HEK293T (cell line): ENCODE measurements at regions not wholly inside any gene's neighbourhood (a gene's known extent, or its start where the extent isn't known, plus 50 kb on each side); places are given as distances from the start of the nearest gene placed in this dataset.

ENCODE experiments used
- CTCF ChIA-PET: fragments of 350-600 bp; formaldehyde crosslinking; extraction: SDS; loops from one replicate; lab custom pipeline; 2021; ENCODE audit warnings: antibody characterized with exemption, inconsistent platforms; lab: Yijun Ruan, JAX
- POLR2A ChIA-PET: fragments of 350-600 bp; formaldehyde crosslinking; extraction: SDS; loops from one replicate; lab custom pipeline; 2020; ENCODE audit warnings: antibody characterized with exemption, inconsistent platforms; lab: Yijun Ruan, JAX
- DNase-seq: peaks from one replicate; pipeline ENCODE4 v3.0.0; 2012; ENCODE audit warnings: mixed read lengths; ENCODE audit errors: extremely low spot score
- ARNT ChIP-seq: fragments of 450-650 bp; IDR thresholded peaks from 2 replicates; pipeline ENCODE4 v1.6.1; 2017; ENCODE audit warnings: mild to moderate bottlenecking
- BHLHE40 ChIP-seq: fragments of 450-650 bp; IDR thresholded peaks from 2 replicates; pipeline ENCODE4 v1.6.1; 2016; ENCODE audit warnings: mild to moderate bottlenecking, moderate library complexity, borderline replicate concordance
- CTBP1 ChIP-seq: fragments of 450-650 bp; IDR thresholded peaks from 2 replicates; pipeline ENCODE4 v1.6.1; 2016; ENCODE audit warnings: borderline replicate concordance
- ELF4 ChIP-seq: fragments of 450-650 bp; IDR thresholded peaks from 2 replicates; pipeline ENCODE4 v1.6.1; 2017; ENCODE audit warnings: antibody characterized with exemption
- FOXA1 ChIP-seq: fragments of 450-650 bp; IDR thresholded peaks from 2 replicates; pipeline ENCODE4 v1.6.1; 2016; ENCODE audit warnings: mild to moderate bottlenecking
- FOXK2 ChIP-seq: fragments of 450-650 bp; IDR thresholded peaks from 2 replicates; pipeline ENCODE4 v1.6.1; 2016; ENCODE audit warnings: mild to moderate bottlenecking
- FOXM1 ChIP-seq: fragments of 450-650 bp; IDR thresholded peaks from 2 replicates; pipeline ENCODE4 v1.6.1; 2017; ENCODE audit warnings: mild to moderate bottlenecking, borderline replicate concordance
- HDGF ChIP-seq: fragments of 450-650 bp; IDR thresholded peaks from 2 replicates; pipeline ENCODE4 v1.6.1; 2017; ENCODE audit warnings: antibody characterized with exemption, borderline replicate concordance
- L3MBTL2 ChIP-seq: fragments of 450-650 bp; conservative IDR thresholded peaks from 2 replicates; pipeline ENCODE4 v1.6.1; 2016; ENCODE audit warnings: mild to moderate bottlenecking
- LEF1 ChIP-seq: fragments of 450-650 bp; IDR thresholded peaks from 2 replicates; pipeline ENCODE4 v1.6.1; 2017; ENCODE audit warnings: mild to moderate bottlenecking, borderline replicate concordance
- NFRKB ChIP-seq: fragments of 450-650 bp; IDR thresholded peaks from 2 replicates; pipeline ENCODE4 v1.6.1; 2016; ENCODE audit warnings: mild to moderate bottlenecking, moderate library complexity
- SP1 ChIP-seq: fragments of 450-650 bp; IDR thresholded peaks from 2 replicates; pipeline ENCODE4 v1.6.1; 2017
- SUZ12 ChIP-seq: fragments of 450-650 bp; IDR thresholded peaks from 2 replicates; pipeline ENCODE4 v1.6.1; 2016; ENCODE audit warnings: mild to moderate bottlenecking
- TARDBP ChIP-seq: fragments of 450-650 bp; IDR thresholded peaks from 2 replicates; pipeline ENCODE4 v1.6.1; 2016
- ZNF384 ChIP-seq: fragments of 450-650 bp; IDR thresholded peaks from 2 replicates; pipeline ENCODE4 v1.6.1; 2016
- TF ChIP-seq, protein P1 (sequence below): fragments of 450-650 bp; IDR thresholded peaks from 2 replicates; pipeline ENCODE4 v1.6.1; 2016

DNA sequence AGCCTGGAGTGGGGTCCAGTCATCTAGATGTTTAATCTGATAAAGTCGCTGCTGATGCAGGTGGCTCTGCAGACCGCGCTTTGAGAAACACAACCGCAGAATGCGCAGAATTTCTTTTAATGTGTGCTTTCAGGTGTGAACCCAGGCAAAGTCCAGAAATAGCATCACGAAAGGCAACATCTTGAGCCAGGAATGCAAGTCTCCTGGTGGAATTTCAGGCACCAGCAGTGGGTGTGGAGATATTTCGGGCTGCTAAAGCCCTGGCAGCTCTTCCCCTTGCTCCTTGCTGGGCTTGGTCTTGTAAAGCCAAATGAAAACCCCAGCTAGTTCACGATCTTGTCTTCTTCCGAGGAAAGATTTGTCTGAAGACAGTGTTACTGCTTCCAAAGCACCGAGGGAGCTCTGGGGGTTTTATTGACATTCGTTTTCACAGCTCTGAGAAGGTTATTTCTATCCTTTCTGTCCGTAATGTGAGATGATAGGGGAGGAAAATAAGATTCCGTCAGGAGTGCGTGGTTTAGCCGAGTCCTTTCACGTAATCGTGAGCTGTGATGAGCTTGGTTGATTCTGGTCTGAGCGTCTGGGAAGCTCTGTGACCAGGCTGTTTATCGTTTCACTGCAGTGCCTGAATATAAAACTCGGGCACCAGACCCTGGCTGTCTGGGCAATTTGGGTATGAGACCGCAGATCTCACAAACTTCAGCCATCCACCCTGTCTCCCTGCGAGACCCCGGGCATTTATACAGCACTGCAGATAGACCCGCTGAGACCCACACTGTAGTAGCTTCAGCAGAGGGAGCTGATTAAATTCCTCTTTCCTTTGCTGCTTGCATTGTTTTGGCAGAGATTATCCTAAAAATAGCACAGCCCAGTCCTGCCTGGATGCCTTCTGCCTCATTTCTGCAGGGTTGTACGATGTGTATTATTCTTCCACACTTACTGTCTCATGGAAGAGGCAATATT is 67.0 kb upstream of the SLC25A26 start:
- ChIA-PET CTCF (interaction anchor here (0.6 to 1.9 kb wide), 3 partner anchors 15 to 191 kb away, joined by 3 to 5 read pairs (median 3); no protein-coding TSS in a partner anchor), POLR2A (no interaction called here)
- peak; percentile 34 for DNase-seq
- TF ChIP-seq FOXK2 = no peak

DNA sequence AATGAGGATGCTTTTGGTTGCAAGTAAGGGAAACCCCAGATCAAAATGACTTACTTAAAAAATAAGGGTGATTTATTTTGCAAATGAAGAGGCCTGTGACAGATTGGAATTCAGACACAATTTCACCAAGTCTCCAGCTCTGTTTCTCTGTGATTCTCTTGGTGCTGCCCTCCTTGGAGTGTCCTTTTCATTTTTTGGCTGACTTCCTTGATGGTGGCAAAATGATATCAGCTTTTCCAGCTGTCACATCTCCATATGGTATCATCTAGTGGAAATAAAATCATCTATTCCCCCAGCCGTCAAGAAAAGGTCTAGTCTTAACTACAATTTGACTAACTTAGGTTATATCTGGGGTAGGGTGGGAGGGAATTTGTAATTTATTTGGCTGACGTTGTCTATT is 68.5 kb upstream of the SLC25A26 start:
- ChIA-PET POLR2A (no interaction called here), CTCF (no interaction called here)
- TF ChIP-seq ELF4 (no peak), NFRKB (no peak), LEF1 (no peak), FOXK2 (no peak), FOXM1 (no peak), SUZ12 (no peak), BHLHE40 (no peak), HDGF (no peak), ARNT (no peak), L3MBTL2 (no peak), CTBP1 (no peak), SP1 (no peak), FOXA1 (no peak), ZNF384 (no peak), TARDBP (no peak)
- TF ChIP-seq, protein P1, sequence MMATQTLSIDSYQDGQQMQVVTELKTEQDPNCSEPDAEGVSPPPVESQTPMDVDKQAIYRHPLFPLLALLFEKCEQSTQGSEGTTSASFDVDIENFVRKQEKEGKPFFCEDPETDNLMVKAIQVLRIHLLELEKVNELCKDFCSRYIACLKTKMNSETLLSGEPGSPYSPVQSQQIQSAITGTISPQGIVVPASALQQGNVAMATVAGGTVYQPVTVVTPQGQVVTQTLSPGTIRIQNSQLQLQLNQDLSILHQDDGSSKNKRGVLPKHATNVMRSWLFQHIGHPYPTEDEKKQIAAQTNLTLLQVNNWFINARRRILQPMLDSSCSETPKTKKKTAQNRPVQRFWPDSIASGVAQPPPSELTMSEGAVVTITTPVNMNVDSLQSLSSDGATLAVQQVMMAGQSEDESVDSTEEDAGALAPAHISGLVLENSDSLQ = no peak
- no peak for DNase-seq

DNA sequence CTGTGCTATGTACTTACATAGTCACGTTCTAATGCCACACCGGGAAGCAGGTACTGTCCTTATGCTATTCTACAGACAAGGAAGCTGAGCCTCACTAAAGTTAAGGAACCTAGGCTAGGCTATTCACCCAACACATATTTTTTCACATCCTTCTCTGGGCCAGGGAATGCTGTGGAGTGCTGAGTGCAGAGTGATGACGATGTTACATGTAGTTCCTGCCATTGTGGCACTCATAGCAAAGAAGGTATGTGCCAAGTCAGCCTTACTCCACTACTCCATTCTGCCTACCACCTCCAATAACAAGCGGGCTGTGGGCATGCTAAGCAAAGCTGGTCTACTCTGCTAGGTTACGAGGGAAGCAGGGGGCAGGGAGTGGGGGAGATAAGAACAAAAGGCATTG is 69.8 kb upstream of the SLC25A26 start:
- DNase-seq = no peak
- ChIA-PET POLR2A (no interaction called here), CTCF (interaction anchor here (0.5 kb wide), 1 partner anchor 232 kb away, joined by 3 read pairs; no protein-coding TSS in a partner anchor)
- TF ChIP-seq ZNF384 = no peak
- TF ChIP-seq HDGF = no peak
- no peak for TF ChIP-seq ARNT
- no peak for TF ChIP-seq CTBP1
- TF ChIP-seq, protein P1 = no peak
- TF ChIP-seq TARDBP = no peak
- no peak for TF ChIP-seq FOXA1
- TF ChIP-seq NFRKB = no peak

DNA sequence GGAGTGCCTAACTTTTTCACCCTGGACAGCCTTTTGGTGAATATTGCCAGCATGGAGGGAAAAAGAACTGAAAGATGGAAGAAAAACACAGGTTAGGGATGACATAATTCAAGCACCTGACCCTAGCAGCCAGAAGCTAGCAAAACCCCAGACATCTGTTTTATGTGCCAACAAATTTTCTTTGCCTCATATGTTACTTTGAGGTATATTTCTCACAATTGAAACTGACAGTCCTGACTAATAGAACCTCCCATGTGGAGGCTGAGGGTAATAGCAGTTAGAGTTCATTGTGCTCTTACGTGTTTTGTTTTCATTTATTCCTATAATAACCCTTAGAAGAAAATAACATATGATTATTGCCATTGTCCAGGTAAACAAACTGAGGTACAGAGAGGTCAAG is 71.5 kb upstream of the SLC25A26 start:
- POLR2A ChIA-PET = no interaction called here
- TF ChIP-seq TARDBP = no peak
- TF ChIP-seq BHLHE40 = no peak
- no peak for TF ChIP-seq FOXM1
- CTCF ChIA-PET = interaction anchor here (0.9 kb wide), 1 partner anchor 10 kb away, joined by 3 read pairs; no protein-coding TSS in a partner anchor
- no peak for DNase-seq

DNA sequence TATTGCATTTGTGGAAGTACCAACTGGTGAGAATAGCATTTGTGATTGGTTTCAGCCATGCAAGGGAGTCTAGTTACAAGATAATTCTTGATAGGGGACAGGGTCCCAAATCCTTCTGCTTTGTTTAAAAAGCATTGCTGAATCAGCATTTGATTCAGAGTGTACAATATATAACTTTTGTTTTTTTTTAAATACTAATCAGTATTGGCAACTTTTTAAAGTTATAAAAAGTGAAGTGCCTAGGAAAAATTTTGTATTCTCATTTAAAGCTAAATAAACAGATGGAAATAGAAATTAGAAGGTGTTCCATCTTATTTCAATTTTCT is 75.4 kb upstream of the SLC25A26 start:
- TF ChIP-seq ARNT (peak; percentile 53; the same call in 1 of the 2 replicates), HDGF (no peak)
- no peak for DNase-seq
- CTCF ChIA-PET = interaction anchor here (0.7 kb wide), 1 partner anchor 8 kb away, joined by 5 read pairs; no protein-coding TSS in a partner anchor
- POLR2A ChIA-PET = no interaction called here

DNA sequence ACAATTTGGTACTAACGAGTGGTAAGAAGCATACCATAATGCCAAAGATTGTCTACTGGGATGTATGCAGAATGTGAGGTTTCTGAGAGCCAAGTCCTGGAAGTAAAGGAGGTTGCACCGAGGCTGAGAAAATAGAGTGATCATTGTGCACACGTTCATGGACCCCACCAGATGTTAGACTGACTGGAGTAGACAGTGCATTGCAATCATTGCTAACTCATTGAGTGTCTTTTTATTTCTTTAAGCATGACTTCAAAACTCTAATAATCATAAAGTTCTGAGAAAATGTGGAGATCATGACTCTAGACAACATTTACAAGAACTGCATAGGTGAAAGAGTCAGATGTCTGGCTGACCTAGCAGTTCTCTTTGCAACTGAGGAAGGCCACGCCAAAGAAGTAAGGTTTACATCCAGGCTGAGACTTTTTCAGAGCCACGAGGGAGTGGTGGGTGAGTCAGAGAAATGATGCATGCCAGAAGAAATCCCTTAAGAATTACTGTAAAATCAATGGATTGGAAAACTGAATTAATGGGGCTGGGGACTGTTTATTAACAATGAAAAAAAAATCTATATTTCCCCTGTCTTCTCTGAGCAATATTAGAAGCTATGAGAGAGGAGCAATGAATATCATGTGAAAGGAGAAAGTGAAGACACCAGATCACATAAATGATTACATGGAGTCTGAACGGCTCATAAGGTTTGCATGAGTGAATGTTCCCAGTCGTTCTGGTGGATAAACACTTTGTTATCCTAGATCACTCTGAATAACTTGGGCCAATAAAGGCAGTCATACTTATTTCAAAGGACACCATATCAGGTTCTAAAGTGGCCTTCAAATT is 76.0 kb upstream of the SLC25A26 start:
- POLR2A ChIA-PET = no interaction called here
- CTCF ChIA-PET = interaction anchor here (0.5 to 0.7 kb wide), 2 partner anchors 8 to 17 kb away, joined by 3 to 5 read pairs; no protein-coding TSS in a partner anchor
- TF ChIP-seq FOXA1 (no peak), ELF4 (no peak), SUZ12 (no peak), CTBP1 (no peak), LEF1 (no peak), HDGF (no peak), BHLHE40 (no peak), ZNF384 (no peak), TARDBP (no peak), FOXM1 (no peak), FOXK2 (no peak), ARNT (no peak), L3MBTL2 (no peak), NFRKB (no peak), SP1 (no peak)
- TF ChIP-seq, protein P1 = no peak
- peak; percentile 9 for DNase-seq
